ENCODE measurements at regions not wholly inside any gene's neighbourhood (a gene's known extent, or its start where the extent isn't known, plus 50 kb on each side); places are given as distances from the start of the nearest gene placed in this dataset.

DNA sequence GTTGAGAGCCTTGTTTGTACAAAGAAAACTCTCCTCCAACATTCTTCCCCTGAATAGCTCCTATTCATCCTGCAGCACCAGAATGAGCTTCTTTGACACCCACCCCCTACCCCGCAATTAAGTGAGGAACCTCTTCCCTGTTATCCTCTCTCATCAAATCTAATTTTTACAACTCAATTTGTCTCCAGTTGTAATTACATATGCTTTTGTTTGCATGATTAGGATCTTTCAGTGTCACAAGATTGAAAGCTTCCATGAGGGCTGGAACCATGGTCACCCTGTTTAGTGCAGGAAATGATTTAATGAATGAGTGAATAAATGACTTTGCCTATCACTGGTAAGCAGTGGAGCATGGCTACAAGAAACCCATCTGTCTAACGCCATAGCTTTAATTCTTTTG lies 334.6 kb upstream of the KLHL29 start:
- no peak for TF ChIP-seq ZSCAN20 (CRISPR knock-in tag; IDR thresholded peaks at IDR 0.05; ENCODE audit: borderline replicate concordance)
- TF ChIP-seq ZNF879 (CRISPR knock-in tag; IDR thresholded peaks at IDR 0.05): no peak
- no peak for TF ChIP-seq MTA1 (CRISPR knock-in tag; IDR thresholded peaks at IDR 0.05; ENCODE audit: borderline replicate concordance)
- no peak for TF ChIP-seq CREB1 (IDR thresholded peaks at IDR 0.05)
- TF ChIP-seq CREB1 (CRISPR knock-in tag; IDR thresholded peaks at IDR 0.05): no peak
- no peak for TF ChIP-seq HNF4A (CRISPR knock-in tag; IDR thresholded peaks at IDR 0.05)
- TF ChIP-seq RAD21 (CRISPR knock-in tag; IDR thresholded peaks at IDR 0.05): no peak
- TF ChIP-seq, protein P1, sequence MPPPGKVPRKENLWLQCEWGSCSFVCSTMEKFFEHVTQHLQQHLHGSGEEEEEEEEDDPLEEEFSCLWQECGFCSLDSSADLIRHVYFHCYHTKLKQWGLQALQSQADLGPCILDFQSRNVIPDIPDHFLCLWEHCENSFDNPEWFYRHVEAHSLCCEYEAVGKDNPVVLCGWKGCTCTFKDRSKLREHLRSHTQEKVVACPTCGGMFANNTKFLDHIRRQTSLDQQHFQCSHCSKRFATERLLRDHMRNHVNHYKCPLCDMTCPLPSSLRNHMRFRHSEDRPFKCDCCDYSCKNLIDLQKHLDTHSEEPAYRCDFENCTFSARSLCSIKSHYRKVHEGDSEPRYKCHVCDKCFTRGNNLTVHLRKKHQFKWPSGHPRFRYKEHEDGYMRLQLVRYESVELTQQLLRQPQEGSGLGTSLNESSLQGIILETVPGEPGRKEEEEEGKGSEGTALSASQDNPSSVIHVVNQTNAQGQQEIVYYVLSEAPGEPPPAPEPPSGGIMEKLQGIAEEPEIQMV (CRISPR knock-in tag; IDR thresholded peaks at IDR 0.05; ENCODE audit: low read depth): no peak

Measured in HepG2 (cell line).